Endothelial cell (in vitro differentiated cells): ENCODE measurements at regions not wholly inside any gene's neighbourhood (a gene's known extent, or its start where the extent isn't known, plus 50 kb on each side); places are given as distances from the start of the nearest gene placed in this dataset.

Experiments
- DNase-seq: peaks from one replicate; pipeline ENCODE4 v3.0.0; 2021; ENCODE audit warnings: low spot score
- H3K27ac Mint-ChIP-seq: one replicate; pipeline ENCODE4 v1.8.0; 2021; ENCODE audit warnings: mixed read lengths, inconsistent platforms; ENCODE audit not compliant: unreplicated experiment
- H3K27me3 Mint-ChIP-seq: one replicate; pipeline ENCODE4 v1.8.0; 2021; ENCODE audit warnings: mild to moderate bottlenecking, moderate library complexity, mixed read lengths, inconsistent platforms; ENCODE audit not compliant: unreplicated experiment
- H3K36me3 Mint-ChIP-seq: one replicate; pipeline ENCODE4 v1.8.0; 2021; ENCODE audit warnings: mild to moderate bottlenecking, low read depth, mixed read lengths, inconsistent platforms; ENCODE audit not compliant: unreplicated experiment
- H3K4me1 Mint-ChIP-seq: one replicate; pipeline ENCODE4 v1.8.0; 2021; ENCODE audit warnings: mild to moderate bottlenecking, mixed read lengths, inconsistent platforms; ENCODE audit not compliant: unreplicated experiment
- H3K4me3 Mint-ChIP-seq: one replicate; pipeline ENCODE4 v1.8.0; 2021; ENCODE audit warnings: mild to moderate bottlenecking, mixed read lengths, inconsistent platforms; ENCODE audit not compliant: unreplicated experiment
- H3K9me3 Mint-ChIP-seq: one replicate; pipeline ENCODE4 v1.8.0; 2021; ENCODE audit warnings: mixed read lengths, inconsistent platforms; ENCODE audit not compliant: unreplicated experiment
- CTCF ChIP-seq: fragments of 200-600 bp; sonication (generic); IDR thresholded peaks from one replicate; pipeline ENCODE4 v1.5.0; 2021; ENCODE audit warnings: antibody characterized with exemption; ENCODE audit not compliant: unreplicated experiment

GRCh38 chr3:145133281-145133680, 1027.7 kb downstream of the PLOD2 start:
- TF ChIP-seq CTCF, result no peak
- Mint-ChIP-seq H3K9me3 (no peaks in the 10 kb centered on the region), H3K4me1 (no peaks in the 10 kb centered on the region), H3K27ac (no peak overlapping the region), H3K4me3 (no peak overlapping the region), H3K27me3 (no peaks in the 10 kb centered on the region), H3K36me3 (no peaks in the 10 kb centered on the region)
- DNase-seq, result no peak

GRCh38 chr3:145134738-145135137, 1026.2 kb downstream of the PLOD2 start:
- Mint-ChIP-seq H3K27me3 (no peaks in the 10 kb centered on the region), H3K4me1 (no peaks in the 10 kb centered on the region)
- no peak for TF ChIP-seq CTCF

GRCh38 chr3:145144361-145144760, 1016.6 kb downstream of the PLOD2 start:
- Mint-ChIP-seq H3K4me1 (no peaks in the 10 kb centered on the region), H3K27me3 (no peaks in the 10 kb centered on the region), H3K27ac (no peak overlapping the region), H3K9me3 (no peaks in the 10 kb centered on the region), H3K4me3 (no peak overlapping the region), H3K36me3 (no peaks in the 10 kb centered on the region)
- DNase-seq, result no peak
- TF ChIP-seq CTCF, result no peak

More at GRCh38 chr3:145134738-145135137, 1026.2 kb downstream of the PLOD2 start:
- Mint-ChIP-seq H3K27ac (no peak overlapping the region), H3K36me3 (no peaks in the 10 kb centered on the region), H3K4me3 (no peak overlapping the region), H3K9me3 (no peaks in the 10 kb centered on the region)
- DNase-seq, result no peak

GRCh38 chr3:145145461-145145860, 1015.5 kb downstream of the PLOD2 start:
- DNase-seq, result no peak
- Mint-ChIP-seq H3K36me3 (no peaks in the 10 kb centered on the region), H3K9me3 (no peaks in the 10 kb centered on the region), H3K4me3 (no peak overlapping the region), H3K4me1 (no peaks in the 10 kb centered on the region), H3K27me3 (no peaks in the 10 kb centered on the region), H3K27ac (no peak overlapping the region)
- TF ChIP-seq CTCF, result no peak

GRCh38 chr3:145159640-145160039, 1001.3 kb downstream of the PLOD2 start:
- Mint-ChIP-seq H3K27me3 (no peaks in the 10 kb centered on the region), H3K4me3 (no peak overlapping the region), H3K4me1 (no peaks in the 10 kb centered on the region), H3K27ac (no peak overlapping the region), H3K36me3 (no peaks in the 10 kb centered on the region), H3K9me3 (no peaks in the 10 kb centered on the region)
- no peak for TF ChIP-seq CTCF
- no peak for DNase-seq
